A549 (cell line): ENCODE measurements at regions not wholly inside any gene's neighbourhood (a gene's known extent, or its start where the extent isn't known, plus 50 kb on each side); places are given as distances from the start of the nearest gene placed in this dataset.

Source experiments
- ATAC-seq, 2 experiments: fragments of 200-7000 bp in 1 of 2; fragments of >200 bp in 1 of 2; cut with Nextera tagmentation in 1 of 2; cut with Tn5 transposase in 1 of 2; 3 replicates each; pipeline versions ENCODE4 v1.8.0 to v1.9.1; 2018 to 2020; ENCODE audit warnings: mild to moderate bottlenecking in 1 of 2, moderate library complexity in 1 of 2
- CTCF ChIA-PET: fragments of 300-600 bp; sonication (Branson Sonifier 250); formaldehyde crosslinking; extraction: SDS; loops from one replicate; lab custom pipeline; 2021; ENCODE audit warnings: antibody characterized with exemption, inconsistent platforms; lab: Yijun Ruan, JAX
- POLR2A ChIA-PET: fragments of 350-600 bp; formaldehyde crosslinking; extraction: SDS; loops from one replicate; lab custom pipeline; 2021; ENCODE audit warnings: antibody characterized with exemption, inconsistent platforms; lab: Yijun Ruan, JAX
- DNase-seq, 2 experiments: peaks; one replicate each; pipeline versions ENCODE4 v3.0.0 to v3.0.0-alpha.2; 2011 to 2016; ENCODE audit warnings: low read depth in 1 of 2, low spot score in 1 of 2
- FAIRE-seq: peaks from 2 replicates; lab custom pipeline; 2011; peaks lifted over from hg19 to GRCh38; lab: Jason Lieb, UNC
- H3K27ac ChIP-seq, 2 experiments: fragments of >200 bp; sonication (Bioruptor Twin); formaldehyde crosslinking; 3 replicates each; pipeline ENCODE4 v1.5.1; 2016 to 2017
- H3K4me1 ChIP-seq: fragments of >200 bp; sonication (Bioruptor Twin); formaldehyde crosslinking; 3 replicates; pipeline ENCODE4 v1.6.1; 2016
- H3K4me2 ChIP-seq: fragments of >200 bp; sonication (Bioruptor Twin); formaldehyde crosslinking; 3 replicates; pipeline ENCODE4 v1.6.1; 2016
- H3K4me3 ChIP-seq: fragments of >200 bp; sonication (Bioruptor Twin); formaldehyde crosslinking; 3 replicates; pipeline ENCODE4 v1.5.1; 2016
- H3K9me3 ChIP-seq: fragments of >200 bp; sonication (Bioruptor Twin); formaldehyde crosslinking; 3 replicates; pipeline ENCODE4 v1.6.1; 2016
- ATOH8 ChIP-seq: fragments of 250-450 bp; sonication (Bioruptor Pico); IDR thresholded peaks from 2 replicates; pipeline ENCODE4 v1.5.0; 2020; ENCODE audit warnings: low read depth, mild to moderate bottlenecking, moderate library complexity
- BCL3 ChIP-seq: fragments of >200 bp; sonication (Bioruptor Twin); formaldehyde crosslinking; IDR thresholded peaks from 3 replicates; pipeline ENCODE4 v1.6.1; 2016
- ELK1 ChIP-seq: fragments of 150-350 bp; IDR thresholded peaks from 2 replicates; pipeline ENCODE4 v1.6.1; 2014; ENCODE audit warnings: low read depth, mild to moderate bottlenecking, low read length
- EP300 ChIP-seq, 2 experiments: fragments of >200 bp; sonication (Bioruptor Twin); formaldehyde crosslinking; IDR thresholded peaks; 2 replicates in 1 of 2; 3 replicates in 1 of 2; pipeline ENCODE4 v1.6.1; 2016 to 2017
- FOSB ChIP-seq: fragments of 250-450 bp; sonication (Bioruptor Pico); IDR thresholded peaks from 2 replicates; pipeline ENCODE4 v1.5.0; 2020; ENCODE audit warnings: mild to moderate bottlenecking, moderate library complexity
- FOSL2 ChIP-seq, 2 experiments: fragments of 450-650 bp in 1 of 2; fragments of >200 bp in 1 of 2; sonication (Bioruptor Twin) in 1 of 2; formaldehyde crosslinking; IDR thresholded peaks; 2 replicates each; pipeline versions ENCODE4 v1.5.0 to v1.6.1; 2016 to 2020; ENCODE audit warnings: mild to moderate bottlenecking in 1 of 2, moderate library complexity in 1 of 2
- GATA3 ChIP-seq: IDR thresholded peaks from 2 replicates; pipeline ENCODE4 v1.6.1; 2012; ENCODE audit warnings: borderline replicate concordance
- HES2 ChIP-seq: fragments of >200 bp; sonication (Bioruptor Twin); formaldehyde crosslinking; IDR thresholded peaks from 2 replicates; pipeline ENCODE4 v1.6.1; 2016
- HOXA7 ChIP-seq: fragments of 250-450 bp; sonication (Bioruptor Pico); IDR thresholded peaks from 2 replicates; pipeline ENCODE4 v1.5.0; 2020; ENCODE audit warnings: mild to moderate bottlenecking, moderate library complexity
- JUN ChIP-seq, 2 experiments: fragments of >200 bp; sonication (Bioruptor Twin); formaldehyde crosslinking; IDR thresholded peaks; 2 replicates in 1 of 2; 3 replicates in 1 of 2; pipeline ENCODE4 v1.6.1; 2016 to 2017
- JUNB ChIP-seq: fragments of >200 bp; sonication (Bioruptor Twin); formaldehyde crosslinking; IDR thresholded peaks from 2 replicates; pipeline ENCODE4 v1.6.1; 2016
- MAFK ChIP-seq: fragments of 450-650 bp; IDR thresholded peaks from 2 replicates; pipeline ENCODE4 v1.6.1; 2014; ENCODE audit not compliant: partially characterized antibody
- MAZ ChIP-seq: fragments of 150-350 bp; IDR thresholded peaks from 2 replicates; pipeline ENCODE4 v1.6.1; 2014; ENCODE audit warnings: antibody characterized with exemption, low read depth, low read length, borderline replicate concordance
- NFE2L2 ChIP-seq: fragments of 150-350 bp; conservative IDR thresholded peaks from 2 replicates; pipeline ENCODE4 v1.6.1; 2014; ENCODE audit warnings: low read length
- NR3C1 ChIP-seq: fragments of >200 bp; sonication (Bioruptor Twin); formaldehyde crosslinking; IDR thresholded peaks from 3 replicates; pipeline ENCODE4 v1.6.1; 2017
- PBX3 ChIP-seq: IDR thresholded peaks from 2 replicates; pipeline ENCODE4 v1.6.1; 2012
- POLR2AphosphoS2 ChIP-seq: conservative IDR thresholded peaks from 2 replicates; pipeline ENCODE4 v1.6.1; 2012; ENCODE audit warnings: low read length, improper control_type of control experiment, inconsistent platforms
- SMC3 ChIP-seq: fragments of >200 bp; sonication (Bioruptor Twin); formaldehyde crosslinking; IDR thresholded peaks from 3 replicates; pipeline ENCODE4 v1.6.1; 2018; ENCODE audit warnings: inconsistent platforms
- ZFP36 ChIP-seq: fragments of 450-650 bp; IDR thresholded peaks from 2 replicates; pipeline ENCODE4 v1.6.1; 2014; ENCODE audit warnings: borderline replicate concordance; ENCODE audit not compliant: partially characterized antibody
- ZNF302 ChIP-seq: fragments of 250-450 bp; sonication (Bioruptor Pico); IDR thresholded peaks from 2 replicates; pipeline ENCODE4 v1.9.0; 2021; ENCODE audit warnings: inconsistent platforms, mild to moderate bottlenecking, moderate library complexity
- WGBS: methylation state at CpG from one replicate; pipeline ENCODE4 v1.1.6; 2017; ENCODE audit errors: missing lambda C conversion rate; 5-methylcytosine and 5-hydroxymethylcytosine counted together

- ATAC-seq (no peak), DNase-seq (no peak), FAIRE-seq (no peak)
- ChIA-PET CTCF (no interaction called here), POLR2A (no interaction called here)
- Histone ChIP-seq H3K9me3 (no peaks in the 10 kb centered on the region), H3K27ac (no peak overlapping the region), H3K4me2 (no peak overlapping the region), H3K4me1 (peaks cover 7% of the 10 kb centered on the region; the same call in 2 of the 3 replicates), H3K4me3 (no peak overlapping the region)
- 17% methylated on average over 3 of the region's 3 CpGs for WGBS
- no peak for TF ChIP-seq JUNB
- no peak for TF ChIP-seq HES2
- TF ChIP-seq POLR2AphosphoS2, result no peak
- TF ChIP-seq EP300 (IDR thresholded peaks at IDR 0.05), result no peak
- no peak for TF ChIP-seq ATOH8 (CRISPR knock-in tag)
- no peak for TF ChIP-seq JUN (IDR thresholded peaks at IDR 0.05)
- TF ChIP-seq NR3C1, result no peak
- no peak for TF ChIP-seq GATA3
- TF ChIP-seq MAFK, result no peak
Measured at GRCh38 chr5:54804086-54804485, 181.3 kb downstream of the ESM1 start.

- POLR2A ChIA-PET, result no interaction called here
- peaks cover 7% of the 10 kb centered on the region; the same call in 2 of the 3 replicates for H3K4me1 ChIP-seq
- CTCF ChIA-PET, result no interaction called here
- H3K27ac ChIP-seq, result no peak overlapping the region
- H3K9me3 ChIP-seq, result no peaks in the 10 kb centered on the region
- no peak for DNase-seq
- TF ChIP-seq GATA3 (no peak), PBX3 (no peak), HOXA7 (CRISPR knock-in tag) (no peak), ELK1 (no peak), ZNF302 (CRISPR knock-in tag) (no peak), FOSB (no peak), ZFP36 (no peak), SMC3 (no peak), BCL3 (no peak), ATOH8 (CRISPR knock-in tag) (no peak), HES2 (no peak), NFE2L2 (no peak), FOSL2 (IDR thresholded peaks at IDR 0.05) (no peak), FOSL2 (CRISPR knock-in tag; IDR thresholded peaks at IDR 0.05) (no peak), EP300 (IDR thresholded peaks at IDR 0.05) (no peak), MAZ (no peak)
- FAIRE-seq, result no peak
- WGBS, result 22% methylated on average over 3 of the region's 3 CpGs
- ATAC-seq, result no peak
- H3K4me3 ChIP-seq, result no peak overlapping the region
- no peak overlapping the region for H3K4me2 ChIP-seq
Measured at GRCh38 chr5:54803471-54804011, 181.9 kb downstream of the ESM1 start.
